ENCODE measurements at regions not wholly inside any gene's neighbourhood (a gene's known extent, or its start where the extent isn't known, plus 50 kb on each side); places are given as distances from the start of the nearest gene placed in this dataset.

- TF ChIP-seq EZH2 (IDR thresholded peaks at IDR 0.05; ENCODE audit: insufficient read depth, poor library complexity, severe bottlenecking) (no peak), EZH2phosphoT487 (IDR thresholded peaks at IDR 0.05; ENCODE audit: insufficient read depth, low read depth) (no peak)
- in situ Hi-C loops (cut with MboI) = no loop called here
- H3F3A ChIP-seq (ENCODE audit: insufficient read depth) = peaks cover 15% of the 10 kb centered on the region; the same call in 1 of the 2 replicates
- peak overlapping the region; percentile 54 for H3K27ac ChIP-seq
- no peaks in the 10 kb centered on the region for H4K20me1 ChIP-seq (ENCODE audit: insufficient read depth)
- no peaks in the 10 kb centered on the region for H3K36me3 ChIP-seq (ENCODE audit: low read depth)
- H3K4me2 ChIP-seq (ENCODE audit: unreplicated experiment) = peak overlapping the region; percentile 6
- peaks cover 33% of the 10 kb centered on the region for H3K4me1 ChIP-seq (ENCODE audit: insufficient read depth)
- no peaks in the 10 kb centered on the region for H3K9me2 ChIP-seq (ENCODE audit: insufficient read depth)
- H3K4me3 ChIP-seq = no peak overlapping the region
- no peaks in the 10 kb centered on the region for H3K27me3 ChIP-seq (replicated peaks; ENCODE audit: insufficient read depth)
- H3K9ac ChIP-seq = no peak overlapping the region
- H3K9me3 ChIP-seq (ENCODE audit: low read depth) = no peaks in the 10 kb centered on the region
- H2AFZ ChIP-seq = no peak overlapping the region
- 0 to 14% methylated on average over 1 of the region's 1 CpG for WGBS, 2 experiments (ENCODE audit: low coverage in 1 of 2, low lambda C conversion rate in 2 of 2, missing lambda C conversion rate in 2 of 2)
- DNase-seq = peak; percentile 88
- H3K79me2 ChIP-seq (ENCODE audit: insufficient read depth) = no peaks in the 10 kb centered on the region
Measured at GRCh38 chr5:83827111-83827557, 106.5 kb upstream of the HAPLN1 start.

DNA sequence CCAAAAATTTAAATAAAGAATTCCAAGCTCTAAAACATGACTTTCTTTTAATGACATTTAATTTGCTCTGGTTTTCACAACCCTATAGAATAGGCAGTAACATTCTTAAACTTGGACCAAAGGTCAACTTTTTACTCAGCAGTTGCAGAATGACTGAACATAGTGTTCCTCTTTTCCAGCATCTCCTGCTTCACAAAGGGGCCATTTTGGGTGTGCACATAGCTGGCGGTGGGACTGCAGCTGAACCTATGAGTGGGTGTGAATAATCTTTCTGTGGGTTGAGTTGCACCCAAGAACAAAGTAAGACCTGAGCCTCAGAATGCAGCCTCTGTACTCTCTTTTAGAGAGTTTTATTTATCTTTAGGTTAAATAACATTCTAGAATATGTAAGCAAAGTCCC is 96.9 kb upstream of the HAPLN1 start:
- no peaks in the 10 kb centered on the region for H3K4me1 ChIP-seq (ENCODE audit: insufficient read depth)

GRCh38 chr5:83815661-83816060 is 95.0 kb upstream of the HAPLN1 start:
- H2AFZ ChIP-seq = no peak overlapping the region
- 0% methylated on average over 2 of the region's 2 CpGs for WGBS, 2 experiments (ENCODE audit: low coverage in 1 of 2, low lambda C conversion rate in 2 of 2, missing lambda C conversion rate in 2 of 2)
- no peaks in the 10 kb centered on the region for H3K9me2 ChIP-seq (ENCODE audit: insufficient read depth)
- H3K36me3 ChIP-seq (ENCODE audit: low read depth) = no peaks in the 10 kb centered on the region
- H3K4me1 ChIP-seq (ENCODE audit: insufficient read depth) = no peaks in the 10 kb centered on the region
- no peak overlapping the region for H3K27ac ChIP-seq
- no peaks in the 10 kb centered on the region for H3F3A ChIP-seq (ENCODE audit: insufficient read depth)
- no peaks in the 10 kb centered on the region for H3K9me3 ChIP-seq (ENCODE audit: low read depth)
- no peak overlapping the region for H3K9ac ChIP-seq
- TF ChIP-seq EZH2 (IDR thresholded peaks at IDR 0.05; ENCODE audit: insufficient read depth, poor library complexity, severe bottlenecking) (no peak), EZH2phosphoT487 (IDR thresholded peaks at IDR 0.05; ENCODE audit: insufficient read depth, low read depth) (no peak)
- H3K4me2 ChIP-seq (ENCODE audit: unreplicated experiment) = no peak overlapping the region
- no peak for DNase-seq
- no peaks in the 10 kb centered on the region for H3K79me2 ChIP-seq (ENCODE audit: insufficient read depth)
- no peak overlapping the region for H3K4me3 ChIP-seq
- in situ Hi-C loops (cut with MboI) = no loop called here
- no peaks in the 10 kb centered on the region for H3K27me3 ChIP-seq (replicated peaks; ENCODE audit: insufficient read depth)
- H4K20me1 ChIP-seq (ENCODE audit: insufficient read depth) = no peaks in the 10 kb centered on the region

More for the DNA sequence above, 96.9 kb upstream of the HAPLN1 start:
- DNase-seq = no peak
- WGBS, 2 experiments (ENCODE audit: low coverage in 1 of 2, low lambda C conversion rate in 2 of 2, missing lambda C conversion rate in 2 of 2) = 31 to 33% methylated on average over 1 of the region's 1 CpG
- Histone ChIP-seq H3K9ac (no peak overlapping the region), H3K36me3 (ENCODE audit: low read depth) (no peaks in the 10 kb centered on the region), H4K20me1 (ENCODE audit: insufficient read depth) (no peaks in the 10 kb centered on the region), H3K4me2 (ENCODE audit: unreplicated experiment) (no peak overlapping the region), H3K27ac (no peak overlapping the region), H3K4me3 (no peak overlapping the region), H3K79me2 (ENCODE audit: insufficient read depth) (no peaks in the 10 kb centered on the region), H3K27me3 (replicated peaks; ENCODE audit: insufficient read depth) (no peaks in the 10 kb centered on the region), H3K9me3 (ENCODE audit: low read depth) (no peaks in the 10 kb centered on the region), H3K9me2 (ENCODE audit: insufficient read depth) (no peaks in the 10 kb centered on the region), H3F3A (ENCODE audit: insufficient read depth) (no peaks in the 10 kb centered on the region), H2AFZ (no peak overlapping the region)
- in situ Hi-C loops (cut with MboI) = no loop called here
- TF ChIP-seq EZH2 (IDR thresholded peaks at IDR 0.05; ENCODE audit: insufficient read depth, poor library complexity, severe bottlenecking) (no peak), EZH2phosphoT487 (IDR thresholded peaks at IDR 0.05; ENCODE audit: insufficient read depth, low read depth) (no peak)

- WGBS, 2 experiments (ENCODE audit: low coverage in 1 of 2, low lambda C conversion rate in 2 of 2, missing lambda C conversion rate in 2 of 2) = 61 to 67% methylated on average over 1 of the region's 1 CpG
- DNase-seq = no peak
- no peak overlapping the region for H3K9ac ChIP-seq
- H4K20me1 ChIP-seq (ENCODE audit: insufficient read depth) = no peaks in the 10 kb centered on the region
- TF ChIP-seq EZH2phosphoT487 (IDR thresholded peaks at IDR 0.05; ENCODE audit: insufficient read depth, low read depth) = no peak
- H3K36me3 ChIP-seq (ENCODE audit: low read depth) = no peaks in the 10 kb centered on the region
- H3K9me3 ChIP-seq (ENCODE audit: low read depth) = no peaks in the 10 kb centered on the region
- H3K27me3 ChIP-seq (replicated peaks; ENCODE audit: insufficient read depth) = no peaks in the 10 kb centered on the region
- no peaks in the 10 kb centered on the region for H3F3A ChIP-seq (ENCODE audit: insufficient read depth)
- in situ Hi-C loops (cut with MboI) = no loop called here
- no peak overlapping the region for H3K4me2 ChIP-seq (ENCODE audit: unreplicated experiment)
- no peaks in the 10 kb centered on the region for H3K9me2 ChIP-seq (ENCODE audit: insufficient read depth)
- no peak overlapping the region for H3K4me3 ChIP-seq
- no peak overlapping the region for H3K27ac ChIP-seq
- no peaks in the 10 kb centered on the region for H3K79me2 ChIP-seq (ENCODE audit: insufficient read depth)
- H2AFZ ChIP-seq = no peak overlapping the region
- H3K4me1 ChIP-seq (ENCODE audit: insufficient read depth) = no peaks in the 10 kb centered on the region
Measured at GRCh38 chr5:83810511-83810910, 89.9 kb upstream of the HAPLN1 start.

DNA sequence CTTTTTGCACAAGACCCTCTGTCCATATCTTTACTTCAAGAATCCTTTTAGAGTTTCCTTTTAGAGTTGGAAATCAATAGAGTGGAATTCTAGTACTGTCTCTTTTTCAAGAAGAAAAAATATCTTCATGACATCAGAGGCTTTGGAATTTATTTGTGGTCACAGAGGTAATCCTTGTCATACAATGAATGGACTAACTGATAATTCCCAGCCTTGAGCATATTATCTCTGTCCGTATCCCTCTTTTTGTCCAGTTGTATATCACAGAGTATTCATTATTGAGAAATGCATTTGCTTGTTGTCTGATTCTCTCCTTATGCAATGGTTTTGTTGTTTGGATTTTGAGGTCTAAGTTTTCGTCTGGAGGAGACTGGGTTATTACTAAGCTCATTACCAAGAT is 82.0 kb upstream of the HAPLN1 start:
- Histone ChIP-seq H3K27me3 (replicated peaks; ENCODE audit: insufficient read depth) (no peaks in the 10 kb centered on the region), H3K27ac (no peak overlapping the region), H3K4me1 (ENCODE audit: insufficient read depth) (0 out of 2 replicates have a peak, but pooled peaks cover 7% of the 10 kb centered on the region), H3K9me3 (ENCODE audit: low read depth) (no peaks in the 10 kb centered on the region), H3K36me3 (ENCODE audit: low read depth) (no peaks in the 10 kb centered on the region), H4K20me1 (ENCODE audit: insufficient read depth) (no peaks in the 10 kb centered on the region), H3K9ac (no peak overlapping the region), H3K79me2 (ENCODE audit: insufficient read depth) (no peaks in the 10 kb centered on the region), H3K4me3 (no peak overlapping the region), H3F3A (ENCODE audit: insufficient read depth) (no peaks in the 10 kb centered on the region), H3K4me2 (ENCODE audit: unreplicated experiment) (no peak overlapping the region), H3K9me2 (ENCODE audit: insufficient read depth) (no peaks in the 10 kb centered on the region), H2AFZ (no peak overlapping the region)
- no peak for TF ChIP-seq EZH2 (IDR thresholded peaks at IDR 0.05; ENCODE audit: insufficient read depth, poor library complexity, severe bottlenecking)
- no peak for TF ChIP-seq EZH2phosphoT487 (IDR thresholded peaks at IDR 0.05; ENCODE audit: insufficient read depth, low read depth)
- peak; percentile 21 for DNase-seq
- in situ Hi-C loops (cut with MboI) = no loop called here
- 32 to 42% methylated on average over 2 of the region's 2 CpGs for WGBS, 2 experiments (ENCODE audit: low coverage in 1 of 2, low lambda C conversion rate in 2 of 2, missing lambda C conversion rate in 2 of 2)

Measured in GM23248 (cell line).